GM19372 (cell line): ENCODE measurements at regions not wholly inside any gene's neighbourhood (a gene's known extent, or its start where the extent isn't known, plus 50 kb on each side); places are given as distances from the start of the nearest gene placed in this dataset.

Experiments used
- ATAC-seq: cut with Tn5 transposase; IDR thresholded peaks from one replicate; pipeline ENCODE4 v1.9.1; 2021; ENCODE audit warnings: mild to moderate bottlenecking, low read depth, moderate library complexity; ENCODE audit not compliant: unreplicated experiment

DNA sequence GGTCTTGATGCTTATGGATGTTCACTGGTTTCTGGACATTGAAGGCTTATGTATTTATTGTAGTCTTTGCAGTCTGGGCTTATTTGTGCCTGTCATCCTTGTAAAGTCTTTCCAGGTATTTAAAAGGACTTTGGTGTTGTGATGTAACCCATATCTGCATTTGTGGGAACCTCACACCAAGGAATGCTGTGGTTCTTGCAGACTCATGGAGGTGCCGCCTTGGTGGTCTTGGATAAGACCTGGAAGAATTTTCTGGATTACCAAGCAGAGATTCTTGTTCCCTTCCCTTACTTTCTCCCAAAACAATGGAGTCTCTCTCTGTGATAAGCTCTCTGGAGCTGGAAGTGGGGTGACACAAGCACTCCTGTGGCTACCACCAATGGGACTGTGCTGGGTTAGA lies 363.5 kb upstream of the NECTIN3 start:
- ATAC-seq = no peak

DNA sequence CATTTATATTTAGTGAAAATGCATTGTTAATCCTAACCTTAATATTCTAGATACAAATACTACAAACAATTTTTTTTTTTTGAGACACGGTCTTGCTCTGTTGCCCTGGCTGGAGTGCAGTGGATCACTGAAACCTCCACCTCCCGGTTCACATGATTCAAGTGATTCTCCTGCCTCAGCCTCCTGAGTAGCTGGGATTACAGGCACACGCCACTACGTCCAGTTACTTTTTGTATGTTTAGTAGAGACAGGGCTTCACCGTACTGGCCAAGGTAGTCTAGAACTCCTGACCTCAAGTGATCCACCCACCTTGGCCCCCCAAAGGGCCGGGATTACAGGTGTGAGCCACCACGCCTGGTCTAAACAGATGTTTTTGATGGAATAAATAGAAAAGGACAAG lies 361.5 kb upstream of the NECTIN3 start:
- ATAC-seq = no peak

- no peak for ATAC-seq
Observed at GRCh38 chr3:110710603-110711002, 361.0 kb upstream of the NECTIN3 start.

DNA sequence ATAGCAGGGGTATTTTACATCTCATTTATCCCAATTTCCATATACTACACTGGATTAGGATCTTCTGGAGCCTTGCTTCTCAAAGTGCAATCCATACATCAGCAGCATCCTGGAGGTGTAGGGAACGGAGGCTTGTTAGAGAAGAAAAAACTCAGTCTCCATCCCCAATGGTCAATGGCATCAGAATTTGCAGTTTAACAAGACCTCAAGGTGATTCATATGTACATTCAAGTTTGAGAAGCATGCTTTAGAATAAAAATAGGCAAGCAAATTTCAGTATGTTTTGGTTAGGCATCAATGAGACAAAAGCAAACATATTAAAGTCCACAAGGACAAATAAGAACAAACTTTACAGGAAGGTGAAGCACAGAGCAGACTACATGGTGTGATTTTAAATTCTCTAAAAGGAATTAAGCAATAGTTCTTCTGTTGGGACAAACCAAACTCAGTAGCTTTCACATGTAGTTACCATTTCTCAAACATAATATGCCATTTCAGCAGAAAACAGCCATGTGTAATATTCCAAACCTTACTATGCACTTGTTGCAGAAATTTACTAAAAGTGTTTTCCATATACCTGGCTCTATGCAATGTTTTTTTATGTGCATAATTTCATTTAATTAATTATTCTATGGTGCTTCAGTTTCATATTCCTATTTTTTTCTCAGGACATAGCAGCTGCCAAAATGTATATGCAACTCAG lies 360.3 kb upstream of the NECTIN3 start:
- ATAC-seq = no peak

DNA sequence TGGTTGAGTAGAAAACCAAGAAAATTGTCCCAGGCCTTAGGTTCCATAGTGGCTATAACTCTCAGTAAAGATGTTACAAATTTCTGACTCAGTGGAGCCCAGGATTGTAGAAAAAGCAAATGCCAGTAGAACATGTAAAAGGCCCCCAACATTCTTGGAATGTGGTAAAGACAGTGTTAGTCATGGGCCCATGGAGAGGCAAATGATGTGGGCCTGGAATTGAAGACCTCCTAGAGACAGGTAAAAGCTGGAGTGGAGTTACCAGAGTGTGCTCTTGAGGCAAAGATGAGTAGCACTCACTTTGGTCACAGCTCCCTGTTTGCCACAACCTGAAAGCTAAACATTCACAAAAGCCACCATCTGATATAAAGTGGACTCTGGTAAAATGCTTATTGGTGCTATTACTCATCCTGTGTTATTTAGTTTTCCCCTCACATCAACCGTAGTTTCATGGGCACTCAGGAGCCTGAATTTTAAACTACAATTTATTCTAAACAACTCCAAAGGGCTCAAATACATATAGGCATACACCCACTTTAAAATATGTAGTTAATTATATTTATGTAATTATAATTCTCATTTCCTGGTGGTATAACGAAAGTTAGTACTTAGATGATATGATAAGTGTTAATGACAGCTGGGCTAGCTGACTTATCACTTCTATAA lies 359.6 kb upstream of the NECTIN3 start:
- no peak for ATAC-seq

GRCh38 chr3:110727056-110727455 lies 344.6 kb upstream of the NECTIN3 start:
- ATAC-seq = no peak

DNA sequence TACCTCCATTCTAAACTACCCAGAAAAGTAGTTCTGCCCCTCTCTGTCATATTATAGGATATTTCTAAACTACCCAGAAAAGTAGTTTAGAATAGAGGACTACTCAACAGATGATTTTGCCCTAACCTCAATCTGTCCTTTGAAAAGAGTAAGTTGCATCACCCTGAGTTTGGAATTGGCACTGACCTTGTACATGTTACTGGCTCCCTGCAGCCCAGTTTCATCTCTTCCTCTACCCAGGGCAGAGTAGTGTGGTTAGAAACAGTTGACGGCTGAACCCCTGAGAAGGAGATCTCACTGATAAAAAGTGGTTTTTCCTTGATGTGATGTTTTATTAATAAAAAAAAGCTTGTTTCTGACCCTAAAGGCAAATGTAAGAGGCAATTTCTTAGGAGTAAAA lies 340.5 kb upstream of the NECTIN3 start:
- no peak for ATAC-seq

DNA sequence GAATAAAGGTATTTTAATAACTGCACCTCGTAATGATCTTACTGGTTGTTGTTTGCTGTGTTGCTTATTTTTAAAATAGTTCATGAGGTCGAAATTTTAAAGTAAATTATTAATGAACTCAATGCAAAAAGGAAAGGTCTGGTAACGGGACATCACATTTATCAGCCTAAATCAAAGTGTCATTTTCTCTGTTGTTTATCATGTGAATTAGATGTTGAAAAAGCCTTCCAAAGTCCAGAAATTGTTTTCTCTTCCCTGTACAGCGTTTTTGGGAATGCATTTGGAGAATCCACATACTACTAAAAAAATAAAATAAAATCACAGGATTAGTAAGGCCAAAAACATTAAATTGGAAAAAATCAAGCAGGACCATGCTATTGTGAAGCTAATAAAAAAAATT lies 339.2 kb upstream of the NECTIN3 start:
- ATAC-seq = no peak

DNA sequence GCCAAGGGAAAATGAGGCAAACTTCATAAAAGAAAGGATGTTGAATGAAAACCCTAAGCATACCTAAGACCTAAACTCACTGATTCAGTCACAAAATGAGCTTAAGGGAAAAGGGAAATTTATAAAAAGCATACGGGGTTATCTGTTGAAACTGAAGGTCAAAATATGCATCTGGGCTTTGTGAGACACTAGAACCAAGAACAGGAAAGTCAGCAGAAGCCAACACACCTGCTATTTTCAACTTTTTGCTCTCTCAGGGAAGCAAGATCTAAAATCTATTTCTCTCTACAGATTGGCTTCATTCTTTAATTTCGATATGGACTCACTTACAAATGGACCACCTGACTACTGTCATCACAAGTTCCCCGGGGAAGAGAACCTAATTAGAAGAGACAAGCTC lies 338.6 kb upstream of the NECTIN3 start:
- ATAC-seq = no peak

- ATAC-seq = no peak
Observed at GRCh38 chr3:110734524-110734923, 337.1 kb upstream of the NECTIN3 start.

DNA sequence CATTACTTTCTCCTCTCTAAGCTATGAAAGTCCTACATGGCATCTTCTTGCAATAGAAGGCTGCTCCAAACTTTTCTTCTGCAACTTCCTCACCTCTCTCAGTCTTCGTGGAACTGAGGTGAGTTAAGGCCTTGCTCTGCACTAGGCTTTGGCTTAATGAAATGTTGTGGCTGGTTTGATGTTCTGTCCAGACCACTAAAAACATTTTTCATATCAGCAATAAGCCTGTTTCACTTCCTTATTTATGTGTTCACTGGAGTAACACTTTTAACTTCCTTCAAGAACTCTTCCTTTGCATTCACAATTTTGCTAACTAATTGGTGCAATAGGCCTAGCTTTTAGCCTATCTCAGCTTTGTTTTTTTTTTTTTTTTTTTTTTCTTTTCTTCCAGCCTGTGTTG lies 335.3 kb upstream of the NECTIN3 start:
- ATAC-seq = peak; percentile 91

GRCh38 chr3:110738531-110738930 lies 333.1 kb upstream of the NECTIN3 start:
- ATAC-seq = no peak

DNA sequence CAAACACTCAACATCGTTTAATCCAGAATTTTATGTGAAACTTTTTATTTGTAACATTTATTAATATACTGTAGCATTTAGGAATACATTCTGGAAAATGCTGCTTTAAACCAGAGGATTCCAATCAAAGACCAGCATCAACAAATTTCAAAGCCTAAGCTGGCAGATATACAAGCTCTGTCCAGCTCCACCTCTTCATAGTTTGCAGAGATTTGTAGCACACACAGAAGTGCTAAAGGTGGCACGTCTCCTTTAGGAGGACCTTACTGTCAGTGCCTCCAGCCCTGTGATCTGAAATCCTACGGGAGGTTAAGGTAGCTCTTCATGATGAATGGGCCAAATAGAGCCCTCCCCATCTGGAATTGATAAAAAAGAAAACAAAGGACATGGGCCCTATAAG lies 329.7 kb upstream of the NECTIN3 start:
- ATAC-seq = no peak

GRCh38 chr3:110743202-110743601 lies 328.4 kb upstream of the NECTIN3 start:
- no peak for ATAC-seq

DNA sequence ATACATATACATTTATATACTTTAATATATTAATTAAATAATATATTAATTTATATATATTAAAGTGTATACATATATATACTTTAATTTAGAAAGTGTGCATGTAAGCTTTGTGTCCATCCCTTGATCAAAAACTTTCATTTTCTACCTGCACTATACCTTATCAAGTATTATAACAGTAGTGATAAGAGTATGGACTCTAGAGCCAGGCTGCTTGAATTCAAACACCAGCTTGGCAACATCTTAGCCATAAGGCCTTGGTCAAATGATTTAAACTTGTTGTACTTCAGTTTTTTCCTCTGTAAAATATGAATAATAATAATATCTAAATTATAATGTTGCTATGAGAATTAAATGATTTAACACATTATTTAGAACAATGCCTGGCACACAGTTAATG lies 327.6 kb upstream of the NECTIN3 start:
- ATAC-seq = no peak

- no peak for ATAC-seq
Observed at GRCh38 chr3:110744723-110745122, 326.9 kb upstream of the NECTIN3 start.

DNA sequence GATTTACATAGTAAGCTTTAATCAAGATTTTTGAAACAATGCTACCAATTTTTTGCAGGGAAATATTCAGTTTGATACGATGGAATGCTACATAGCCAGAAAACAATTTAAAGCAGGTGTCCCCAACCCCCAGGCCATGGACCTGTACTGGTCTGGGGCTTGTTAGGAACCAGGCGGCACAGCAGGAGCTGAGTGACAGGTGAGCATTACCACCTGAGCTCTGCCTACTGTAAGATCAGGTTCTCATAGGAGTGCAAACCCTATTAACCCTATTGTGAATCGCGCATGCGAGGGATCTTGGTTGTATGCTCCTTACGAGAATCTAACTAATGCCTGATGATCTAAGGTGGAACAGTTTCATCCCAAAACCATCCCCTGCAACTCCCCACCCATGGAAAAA lies 322.6 kb upstream of the NECTIN3 start:
- no peak for ATAC-seq

- no peak for ATAC-seq
Observed at GRCh38 chr3:110750201-110750600, 321.4 kb upstream of the NECTIN3 start.

GRCh38 chr3:110752307-110752706 lies 319.3 kb upstream of the NECTIN3 start:
- no peak for ATAC-seq

- no peak for ATAC-seq
Observed at GRCh38 chr3:110753516-110753915, 318.1 kb upstream of the NECTIN3 start.

DNA sequence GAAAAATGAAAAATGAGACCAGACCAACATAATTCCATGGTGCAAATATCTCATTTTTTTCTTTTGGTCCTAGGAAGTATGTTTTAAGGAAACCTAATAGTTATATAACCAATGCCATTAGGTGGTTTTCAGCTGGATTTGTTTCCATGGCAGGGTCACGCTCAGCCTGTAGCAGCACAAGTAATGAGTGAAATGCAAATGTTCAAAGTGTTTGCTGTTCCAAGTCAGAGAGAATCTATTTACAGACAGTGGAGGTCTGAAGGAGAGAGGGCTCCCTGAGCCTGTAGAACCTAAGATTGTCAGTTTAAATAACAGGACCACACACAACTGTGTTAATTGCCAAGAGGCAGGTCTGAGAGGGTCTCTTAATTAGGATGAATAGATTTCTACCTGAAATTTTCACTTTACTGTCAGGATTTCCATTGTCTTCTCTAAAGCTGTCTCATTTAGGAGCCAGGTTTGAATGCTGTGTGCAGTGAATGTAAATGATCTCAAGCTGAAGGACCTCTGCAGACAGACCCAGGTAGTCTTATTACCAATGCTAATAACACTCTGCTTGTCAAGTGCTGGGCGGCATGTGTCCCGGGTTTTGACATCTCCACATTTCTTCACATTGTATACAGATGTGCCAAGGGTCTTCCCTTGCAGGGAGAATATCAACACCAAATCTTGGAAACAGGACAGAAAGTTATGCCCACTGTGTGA lies 317.3 kb upstream of the NECTIN3 start:
- no peak for ATAC-seq

DNA sequence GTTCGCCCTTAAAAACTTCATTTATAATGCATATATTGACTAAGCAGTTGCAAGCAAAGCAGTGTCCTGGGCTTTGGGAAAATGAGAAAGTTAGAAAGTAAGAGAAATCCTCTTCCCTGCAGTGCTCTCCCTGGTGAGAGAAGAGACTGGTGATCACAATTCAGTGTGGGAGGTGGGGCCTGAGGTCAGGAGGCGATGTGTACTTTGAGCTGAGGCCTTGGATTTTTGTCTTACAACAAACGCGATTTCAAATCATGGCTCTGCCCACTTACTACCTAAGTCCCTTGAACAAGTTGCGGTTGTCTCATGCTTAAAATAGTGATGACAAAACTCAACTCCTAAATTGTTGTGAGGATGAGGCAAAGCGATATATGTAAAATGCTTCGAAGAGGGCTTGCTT lies 316.3 kb upstream of the NECTIN3 start:
- ATAC-seq = no peak
